ENCODE measurements at regions not wholly inside any gene's neighbourhood (a gene's known extent, or its start where the extent isn't known, plus 50 kb on each side); places are given as distances from the start of the nearest gene placed in this dataset.

DNA sequence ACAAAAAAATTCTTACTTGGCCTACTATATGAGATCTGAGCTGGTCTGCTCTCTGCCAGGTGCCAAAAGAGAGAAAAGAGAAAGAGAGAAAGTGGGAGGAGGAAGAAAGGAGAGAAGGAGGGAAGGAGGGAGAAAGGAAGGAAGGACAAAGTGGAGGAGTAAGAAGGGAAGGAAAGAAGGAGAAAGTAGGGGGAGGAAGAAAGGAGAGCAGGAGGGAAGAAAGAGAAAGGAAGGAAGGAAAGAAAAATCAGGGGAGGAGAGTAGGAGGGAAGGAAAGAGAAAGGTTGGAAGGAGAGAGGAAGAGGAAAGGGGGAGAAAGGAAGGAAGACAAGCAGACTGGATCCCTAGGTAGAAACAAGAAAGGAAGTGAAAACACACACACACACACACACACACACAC, 96.8 kb downstream of the RPS29 start:
- TF ChIP-seq POLR2A (IDR thresholded peaks at IDR 0.05; ENCODE audit: extremely low read depth, insufficient read length) = no peak
- TF ChIP-seq, protein P1, sequence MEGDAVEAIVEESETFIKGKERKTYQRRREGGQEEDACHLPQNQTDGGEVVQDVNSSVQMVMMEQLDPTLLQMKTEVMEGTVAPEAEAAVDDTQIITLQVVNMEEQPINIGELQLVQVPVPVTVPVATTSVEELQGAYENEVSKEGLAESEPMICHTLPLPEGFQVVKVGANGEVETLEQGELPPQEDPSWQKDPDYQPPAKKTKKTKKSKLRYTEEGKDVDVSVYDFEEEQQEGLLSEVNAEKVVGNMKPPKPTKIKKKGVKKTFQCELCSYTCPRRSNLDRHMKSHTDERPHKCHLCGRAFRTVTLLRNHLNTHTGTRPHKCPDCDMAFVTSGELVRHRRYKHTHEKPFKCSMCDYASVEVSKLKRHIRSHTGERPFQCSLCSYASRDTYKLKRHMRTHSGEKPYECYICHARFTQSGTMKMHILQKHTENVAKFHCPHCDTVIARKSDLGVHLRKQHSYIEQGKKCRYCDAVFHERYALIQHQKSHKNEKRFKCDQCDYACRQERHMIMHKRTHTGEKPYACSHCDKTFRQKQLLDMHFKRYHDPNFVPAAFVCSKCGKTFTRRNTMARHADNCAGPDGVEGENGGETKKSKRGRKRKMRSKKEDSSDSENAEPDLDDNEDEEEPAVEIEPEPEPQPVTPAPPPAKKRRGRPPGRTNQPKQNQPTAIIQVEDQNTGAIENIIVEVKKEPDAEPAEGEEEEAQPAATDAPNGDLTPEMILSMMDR (IDR thresholded peaks at IDR 0.05; ENCODE audit: low read depth, low read length) = no peak
